ENCODE measurements at regions not wholly inside any gene's neighbourhood (a gene's known extent, or its start where the extent isn't known, plus 50 kb on each side); places are given as distances from the start of the nearest gene placed in this dataset.

DNA sequence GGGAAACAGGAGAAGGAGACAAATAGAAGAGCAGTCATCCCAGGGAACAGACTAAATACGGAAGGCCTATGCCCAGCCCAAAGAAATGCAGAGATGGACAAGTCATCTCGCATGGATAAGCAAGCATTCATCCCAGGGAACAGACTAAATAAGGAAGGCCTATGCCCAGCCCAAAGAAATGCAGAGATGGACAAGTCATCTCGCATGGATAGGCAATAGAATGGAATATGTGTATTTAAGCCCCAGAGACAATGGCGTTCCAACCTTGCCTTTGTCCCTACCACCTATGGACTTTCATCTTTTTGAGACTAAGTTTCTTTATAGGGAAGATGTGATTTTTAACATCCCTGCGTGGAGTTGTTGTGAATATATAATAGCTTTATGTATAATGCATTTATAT, 242.2 kb upstream of the TNC start:
- TF ChIP-seq, protein P1, sequence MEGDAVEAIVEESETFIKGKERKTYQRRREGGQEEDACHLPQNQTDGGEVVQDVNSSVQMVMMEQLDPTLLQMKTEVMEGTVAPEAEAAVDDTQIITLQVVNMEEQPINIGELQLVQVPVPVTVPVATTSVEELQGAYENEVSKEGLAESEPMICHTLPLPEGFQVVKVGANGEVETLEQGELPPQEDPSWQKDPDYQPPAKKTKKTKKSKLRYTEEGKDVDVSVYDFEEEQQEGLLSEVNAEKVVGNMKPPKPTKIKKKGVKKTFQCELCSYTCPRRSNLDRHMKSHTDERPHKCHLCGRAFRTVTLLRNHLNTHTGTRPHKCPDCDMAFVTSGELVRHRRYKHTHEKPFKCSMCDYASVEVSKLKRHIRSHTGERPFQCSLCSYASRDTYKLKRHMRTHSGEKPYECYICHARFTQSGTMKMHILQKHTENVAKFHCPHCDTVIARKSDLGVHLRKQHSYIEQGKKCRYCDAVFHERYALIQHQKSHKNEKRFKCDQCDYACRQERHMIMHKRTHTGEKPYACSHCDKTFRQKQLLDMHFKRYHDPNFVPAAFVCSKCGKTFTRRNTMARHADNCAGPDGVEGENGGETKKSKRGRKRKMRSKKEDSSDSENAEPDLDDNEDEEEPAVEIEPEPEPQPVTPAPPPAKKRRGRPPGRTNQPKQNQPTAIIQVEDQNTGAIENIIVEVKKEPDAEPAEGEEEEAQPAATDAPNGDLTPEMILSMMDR (IDR thresholded peaks at IDR 0.05): no peak
- H3K9me3 ChIP-seq: no peaks in the 10 kb centered on the region
- H3K4me1 ChIP-seq (ENCODE audit: control insufficient read depth in 1 of 2, low read depth in 2 of 2): no peaks in the 10 kb centered on the region

DNA sequence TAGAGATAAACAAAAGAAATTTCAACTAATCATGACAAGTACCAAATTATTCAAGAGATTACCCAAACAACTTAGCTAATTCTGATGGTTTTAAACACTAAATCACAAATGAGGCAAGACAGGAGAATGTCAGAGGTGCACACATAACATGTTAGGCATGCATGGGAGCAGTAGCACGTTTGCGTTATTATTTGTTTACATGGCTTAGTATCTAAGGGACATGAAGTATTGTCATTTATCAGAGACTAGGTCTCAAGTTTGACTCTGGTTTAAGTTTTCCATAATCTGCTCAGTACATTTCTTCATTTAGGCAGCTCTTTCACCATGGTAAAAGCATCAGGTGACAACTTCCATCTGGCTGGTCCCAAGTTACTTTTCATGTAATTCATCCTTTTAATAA, 244.1 kb upstream of the TNC start:
- TF ChIP-seq, protein P1 (IDR thresholded peaks at IDR 0.05): no peak
- Histone ChIP-seq H3K4me3 (no peak overlapping the region), H3K36me3 (no peaks in the 10 kb centered on the region), H3K9me3 (no peaks in the 10 kb centered on the region), H3K27me3 (replicated peaks; ENCODE audit: insufficient read depth) (no peaks in the 10 kb centered on the region), H3K27ac (no peak overlapping the region), H3K4me1 (ENCODE audit: control insufficient read depth in 1 of 2, low read depth in 2 of 2) (peaks cover 6 to 9% of the 10 kb centered on the region in 2 donors)
- DNase-seq (ENCODE audit: low spot score): no peak
- ATAC-seq (ENCODE audit: insufficient number of reproducible peaks, low FRiP score, low read depth): no peak

More for the DNA sequence above, 242.2 kb upstream of the TNC start:
- H3K36me3 ChIP-seq: no peaks in the 10 kb centered on the region
- ATAC-seq (ENCODE audit: insufficient number of reproducible peaks, low FRiP score, low read depth) (no peak), DNase-seq (ENCODE audit: low spot score) (no peak)
- no peak overlapping the region for H3K27ac ChIP-seq
- H3K27me3 ChIP-seq (replicated peaks; ENCODE audit: insufficient read depth): no peaks in the 10 kb centered on the region
- no peak overlapping the region for H3K4me3 ChIP-seq

- TF ChIP-seq, protein P1 (IDR thresholded peaks at IDR 0.05): no peak
- Histone ChIP-seq H3K9me3 (no peaks in the 10 kb centered on the region), H3K27me3 (replicated peaks; ENCODE audit: insufficient read depth) (no peaks in the 10 kb centered on the region), H3K27ac (no peak overlapping the region), H3K4me1 (ENCODE audit: control insufficient read depth in 1 of 2, low read depth in 2 of 2) (peaks cover 6 to 9% of the 10 kb centered on the region in 2 donors), H3K36me3 (no peaks in the 10 kb centered on the region), H3K4me3 (no peak overlapping the region)
- ATAC-seq (ENCODE audit: insufficient number of reproducible peaks, low FRiP score, low read depth): no peak
- no peak for DNase-seq (ENCODE audit: low spot score)
Observed at GRCh38 chr9:115362640-115363039, 244.7 kb upstream of the TNC start.

GRCh38 chr9:115364991-115365390, 247.0 kb upstream of the TNC start:
- no peak for DNase-seq (ENCODE audit: low spot score)
- H3K4me3 ChIP-seq: no peak overlapping the region
- no peak overlapping the region for H3K27ac ChIP-seq
- TF ChIP-seq, protein P1 (IDR thresholded peaks at IDR 0.05): no peak
- no peaks in the 10 kb centered on the region for H3K27me3 ChIP-seq (replicated peaks; ENCODE audit: insufficient read depth)
- H3K9me3 ChIP-seq: no peaks in the 10 kb centered on the region
- ATAC-seq (ENCODE audit: insufficient number of reproducible peaks, low FRiP score, low read depth): no peak
- H3K36me3 ChIP-seq: no peaks in the 10 kb centered on the region
- peaks cover 13 to 20% of the 10 kb centered on the region in 2 donors for H3K4me1 ChIP-seq (ENCODE audit: control insufficient read depth in 1 of 2, low read depth in 2 of 2)

GRCh38 chr9:115367321-115367720, 249.4 kb upstream of the TNC start:
- peaks cover 13 to 20% of the 10 kb centered on the region in 2 donors for H3K4me1 ChIP-seq (ENCODE audit: control insufficient read depth in 1 of 2, low read depth in 2 of 2)
- DNase-seq (ENCODE audit: low spot score) (no peak), ATAC-seq (ENCODE audit: insufficient number of reproducible peaks, low FRiP score, low read depth) (no peak)
- TF ChIP-seq, protein P1 (IDR thresholded peaks at IDR 0.05): no peak
- H3K4me3 ChIP-seq: no peak overlapping the region
- H3K27me3 ChIP-seq (replicated peaks; ENCODE audit: insufficient read depth): no peaks in the 10 kb centered on the region
- H3K36me3 ChIP-seq: no peaks in the 10 kb centered on the region
- no peak overlapping the region for H3K27ac ChIP-seq
- no peaks in the 10 kb centered on the region for H3K9me3 ChIP-seq

Measured in thoracic aorta (tissue), 2 donors.